H1 (cell line): ENCODE measurements at regions not wholly inside any gene's neighbourhood (a gene's known extent, or its start where the extent isn't known, plus 50 kb on each side); places are given as distances from the start of the nearest gene placed in this dataset.

ENCODE experiments used
- CTCF ChIA-PET: fragments of 300-600 bp; sonication (Branson Sonifier 250); formaldehyde crosslinking; loops from one replicate; lab custom pipeline; 2021; ENCODE audit not compliant: partially characterized antibody; lab: Charles Lee
- POLR2A ChIA-PET: fragments of 300-600 bp; sonication (Branson Sonifier 250); formaldehyde crosslinking; loops from one replicate; lab custom pipeline; 2021; ENCODE audit warnings: inconsistent platforms; ENCODE audit not compliant: partially characterized antibody; lab: Charles Lee
- DNase-seq, 2 experiments: peaks; one replicate each; pipeline versions ENCODE4 v3.0.0 to v3.0.0-alpha.2; 2010 to 2022; ENCODE audit warnings: low spot score in 2 of 2, low read depth in 1 of 2, mixed read lengths in 1 of 2
- FAIRE-seq: peaks from 2 replicates; lab custom pipeline; 2011; peaks lifted over from hg19 to GRCh38; lab: Jason Lieb, UNC
- H2AFZ ChIP-seq: 2 replicates; pipeline ENCODE4 v1.8.1; 2012; ENCODE audit warnings: low read length, inconsistent platforms
- H2AK5ac ChIP-seq: 2 replicates; pipeline ENCODE4 v1.6.1; 2013; ENCODE audit warnings: low read depth, low read length
- H2BK120ac ChIP-seq: replicated peaks from 2 replicates; pipeline ENCODE3; 2013; ENCODE audit warnings: low read depth, low read length, inconsistent platforms
- H2BK12ac ChIP-seq: 2 replicates; pipeline ENCODE4 v1.6.1; 2013; ENCODE audit warnings: low read depth, low read length
- H2BK15ac ChIP-seq: 2 replicates; pipeline ENCODE4 v1.6.1; 2013; ENCODE audit warnings: low read length
- H2BK20ac ChIP-seq: 2 replicates; pipeline ENCODE4 v1.6.1; 2013; ENCODE audit warnings: low read length
- H2BK5ac ChIP-seq: 2 replicates; pipeline ENCODE4 v1.6.1; 2013; ENCODE audit warnings: low read depth, low read length
- H3K14ac ChIP-seq: 2 replicates; pipeline ENCODE4 v1.6.1; 2013; ENCODE audit warnings: inconsistent platforms; ENCODE audit not compliant: insufficient read length
- H3K18ac ChIP-seq: 2 replicates; pipeline ENCODE4 v1.6.1; 2013; ENCODE audit warnings: low read length; ENCODE audit errors: extremely low read depth
- H3K23ac ChIP-seq: 2 replicates; pipeline ENCODE4 v1.6.1; 2013; ENCODE audit warnings: inconsistent platforms; ENCODE audit not compliant: insufficient read length
- H3K23me2 ChIP-seq: 2 replicates; pipeline ENCODE4 v1.6.1; 2013; ENCODE audit warnings: low read depth, low read length
- H3K27ac ChIP-seq: 2 replicates; pipeline ENCODE4 v1.6.1; 2011; ENCODE audit warnings: low read depth, low read length, inconsistent platforms
- H3K27me3 ChIP-seq, 4 experiments: replicated peaks in 1 of 4; 1 replicate in 1 of 4; 2 replicates in 3 of 4; pipeline versions ENCODE4 v1.6.1 to v1.8.1; 2011 to 2013; ENCODE audit warnings: low read length in 3 of 4, mild to moderate bottlenecking in 3 of 4, inconsistent platforms in 2 of 4, mixed read lengths in 2 of 4, moderate library complexity in 1 of 4; ENCODE audit not compliant: control insufficient read depth in 3 of 4, insufficient read depth in 3 of 4; ENCODE audit errors: extremely low read depth in 1 of 4
- H3K36me3 ChIP-seq, 4 experiments: 2 replicates each; pipeline versions ENCODE4 v1.6.1 to v1.8.1; 2011 to 2013; ENCODE audit warnings: mild to moderate bottlenecking in 4 of 4, low read length in 3 of 4, moderate library complexity in 2 of 4, control low read depth in 1 of 4, inconsistent platforms in 1 of 4; ENCODE audit not compliant: insufficient read depth in 4 of 4, control insufficient read depth in 2 of 4
- H3K4ac ChIP-seq: replicated peaks from 2 replicates; pipeline ENCODE3; 2013; ENCODE audit warnings: low read length, low read depth, mixed read lengths, inconsistent platforms; ENCODE audit not compliant: insufficient read length
- H3K4me1 ChIP-seq, 4 experiments: replicated peaks in 1 of 4; 1 replicate in 1 of 4; 2 replicates in 3 of 4; pipeline versions ENCODE4 v1.6.1 to v1.8.1; 2011 to 2013; ENCODE audit warnings: low read length in 3 of 4, inconsistent platforms in 2 of 4, mixed read lengths in 1 of 4; ENCODE audit not compliant: insufficient read depth in 4 of 4, control insufficient read depth in 3 of 4
- H3K4me2 ChIP-seq, 2 experiments: 2 replicates each; pipeline versions ENCODE4 v1.6.1 to v1.8.1; 2011 to 2013; ENCODE audit warnings: low read depth in 2 of 2, low read length in 2 of 2, control low read depth in 1 of 2, inconsistent platforms in 1 of 2, mild to moderate bottlenecking in 1 of 2; ENCODE audit not compliant: insufficient read depth in 1 of 2
- H3K4me3 ChIP-seq, 4 experiments: fragments of 200-600, 300-600 bp in 1 of 4; sonication (generic), shearing (Covaris generic), sonication (Bioruptor Twin) in 1 of 4; 2 replicates each; pipeline versions ENCODE4 v1.5.1 to v1.8.1; 2011 to 2016; ENCODE audit warnings: low read length in 4 of 4, low read depth in 3 of 4, control low read depth in 2 of 4, inconsistent platforms in 2 of 4, mild to moderate bottlenecking in 2 of 4, mixed read lengths in 1 of 4, moderate library complexity in 1 of 4; ENCODE audit not compliant: insufficient read depth in 2 of 4; ENCODE audit errors: extremely low read depth in 1 of 4
- H3K56ac ChIP-seq: replicated peaks from 2 replicates; pipeline ENCODE3; 2013; ENCODE audit warnings: low read depth, mild to moderate bottlenecking, mixed read lengths, low read length, inconsistent platforms; ENCODE audit not compliant: insufficient read length
- H3K79me1 ChIP-seq: 2 replicates; pipeline ENCODE4 v1.6.1; 2013; ENCODE audit warnings: low read depth, low read length, control low read depth
- H3K79me2 ChIP-seq, 2 experiments: 2 replicates each; pipeline versions ENCODE4 v1.6.1 to v1.8.1; 2012 to 2013; ENCODE audit warnings: low read length in 2 of 2, mild to moderate bottlenecking in 2 of 2, inconsistent platforms in 1 of 2; ENCODE audit not compliant: insufficient read depth in 2 of 2, control insufficient read depth in 1 of 2
- H3K9ac ChIP-seq, 4 experiments: replicated peaks in 1 of 4; 1 replicate in 1 of 4; 2 replicates in 3 of 4; pipeline versions ENCODE4 v1.6.1 to v1.8.1; 2011 to 2013; ENCODE audit warnings: low read depth in 3 of 4, low read length in 3 of 4, control low read depth in 2 of 4, mild to moderate bottlenecking in 2 of 4, moderate library complexity in 2 of 4, inconsistent platforms in 1 of 4; ENCODE audit errors: extremely low read depth in 1 of 4
- H3K9me3 ChIP-seq, 2 experiments: 2 replicates each; pipeline versions ENCODE4 v1.6.1 to v1.8.1; 2012 to 2013; ENCODE audit warnings: mild to moderate bottlenecking in 2 of 2, moderate library complexity in 2 of 2, control low read depth in 1 of 2, inconsistent platforms in 1 of 2, low read depth in 1 of 2, low read length in 1 of 2, mixed read lengths in 1 of 2; ENCODE audit not compliant: insufficient read depth in 2 of 2
- H4K20me1 ChIP-seq, 2 experiments: replicated peaks in 1 of 2; 2 replicates each; pipeline versions ENCODE3 to v1.8.1; 2011 to 2013; ENCODE audit warnings: inconsistent platforms in 2 of 2, low read length in 2 of 2, mild to moderate bottlenecking in 1 of 2; ENCODE audit not compliant: insufficient read depth in 2 of 2, control insufficient read depth in 1 of 2
- H4K5ac ChIP-seq: 2 replicates; pipeline ENCODE4 v1.6.1; 2013; ENCODE audit warnings: low read length, low read depth, mixed read lengths, inconsistent platforms; ENCODE audit not compliant: insufficient read length
- H4K8ac ChIP-seq: 2 replicates; pipeline ENCODE4 v1.8.0; 2013; ENCODE audit warnings: mild to moderate bottlenecking, moderate library complexity, low read length, inconsistent platforms; ENCODE audit not compliant: insufficient read depth; ENCODE audit errors: extremely low read depth
- H4K91ac ChIP-seq: replicated peaks from 2 replicates; pipeline ENCODE3; 2013; ENCODE audit warnings: low read length, mixed read lengths, inconsistent platforms; ENCODE audit not compliant: insufficient read length
- HDAC2 ChIP-seq, 2 experiments: fragments of 300-600 bp in 1 of 2; sonication (generic) in 1 of 2; IDR thresholded peaks; 2 replicates each; pipeline ENCODE4 v1.6.1; 2011 to 2012; ENCODE audit warnings: low read depth in 2 of 2, low read length in 2 of 2, mild to moderate bottlenecking in 2 of 2, moderate library complexity in 2 of 2, borderline replicate concordance in 1 of 2, inconsistent platforms in 1 of 2
- KDM4A ChIP-seq: IDR thresholded peaks from one replicate; pipeline ENCODE4 v1.7.1; 2012; ENCODE audit warnings: low read depth, mild to moderate bottlenecking, moderate library complexity, low read length, inconsistent platforms; ENCODE audit not compliant: severe bottlenecking
- SAP30 ChIP-seq: fragments of 300-600 bp; sonication (generic); IDR thresholded peaks from 2 replicates; pipeline ENCODE4 v1.7.1; 2012; ENCODE audit warnings: low read length, moderate library complexity, mild to moderate bottlenecking, inconsistent platforms; ENCODE audit not compliant: insufficient read depth, insufficient replicate concordance
- YY1 ChIP-seq: IDR thresholded peaks from 2 replicates; pipeline ENCODE4 v1.6.1; 2011; ENCODE audit warnings: low read depth, mild to moderate bottlenecking, low read length
- WGBS, 2 experiments: shearing (Covaris generic) in 1 of 2; methylation state at CpG; one replicate each; pipeline versions ENCODE4 v1.1.6 to v1.1.7; 2013 to 2015; ENCODE audit warnings: low lambda C conversion rate in 2 of 2, mixed read lengths in 2 of 2, inconsistent platforms in 1 of 2, low coverage in 1 of 2, missing lambda C conversion rate in 1 of 2; ENCODE audit not compliant: insufficient replicate concordance in 2 of 2, insufficient coverage in 1 of 2, insufficient read length in 1 of 2; ENCODE audit errors: extremely low coverage in 1 of 2, missing lambda C conversion rate in 1 of 2; 5-methylcytosine and 5-hydroxymethylcytosine counted together

DNA sequence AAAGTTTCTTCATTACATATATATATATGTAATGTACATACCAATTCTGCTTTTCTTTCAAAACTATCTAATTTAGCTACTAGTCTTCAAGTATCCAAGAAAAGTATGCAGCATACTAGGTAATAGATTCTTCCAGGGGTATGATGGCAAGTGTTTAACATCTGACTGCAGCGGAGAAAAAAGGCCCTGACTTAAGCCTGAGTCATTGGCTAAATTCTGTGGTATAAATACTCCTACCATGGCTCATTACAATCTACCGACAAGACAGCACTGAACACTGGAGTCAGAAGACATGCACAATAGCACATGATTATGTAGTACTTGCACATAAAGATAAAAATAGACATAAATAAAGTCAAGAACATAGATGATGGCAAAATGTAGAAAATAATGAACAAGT, 439.9 kb downstream of the BRINP1 start:
- H3K56ac ChIP-seq, result no peak overlapping the region
- no peaks in the 10 kb centered on the region for H3K23me2 ChIP-seq
- no peak overlapping the region for H3K18ac ChIP-seq
- H2BK20ac ChIP-seq, result no peak overlapping the region
- no peaks in the 10 kb centered on the region for H4K20me1 ChIP-seq
- H3K23ac ChIP-seq, result no peak overlapping the region
- H3K27ac ChIP-seq, result no peak overlapping the region
- no peak for TF ChIP-seq HDAC2 (IDR thresholded peaks at IDR 0.05; ENCODE audit: borderline replicate concordance in 1 of 2, low read depth in 2 of 2, low read length in 2 of 2)
- no peak for TF ChIP-seq YY1
- TF ChIP-seq SAP30, result no peak
- no peak for TF ChIP-seq KDM4A
- TF ChIP-seq, all 59 proteins: peak for 0
- no peak overlapping the region for H2BK120ac ChIP-seq
- no peak overlapping the region for H2AK5ac ChIP-seq
- no peak overlapping the region for H4K5ac ChIP-seq
- H2BK15ac ChIP-seq, result no peak overlapping the region
- no peak overlapping the region for H3K4ac ChIP-seq
- no peak overlapping the region for H4K91ac ChIP-seq
- WGBS, 2 experiments, result 89% methylated on average over 2 of the region's 2 CpGs; no CpG with 5 or more reads in 1 of the 2 experiments
- H3K79me2 ChIP-seq, result no peaks in the 10 kb centered on the region
- no peak overlapping the region for H3K14ac ChIP-seq
- H2AFZ ChIP-seq, result no peak overlapping the region
- FAIRE-seq (no peak), DNase-seq (no peak)
- no peak overlapping the region for H4K8ac ChIP-seq
- H3K9me3 ChIP-seq, result no peaks in the 10 kb centered on the region
- no peaks in the 10 kb centered on the region for H3K36me3 ChIP-seq
- ChIA-PET POLR2A (no interaction called here), CTCF (no interaction called here)
- H2BK5ac ChIP-seq, result no peak overlapping the region
- no peaks in the 10 kb centered on the region for H3K79me1 ChIP-seq
- H3K4me1 ChIP-seq, result no peaks in the 10 kb centered on the region
- no peak overlapping the region for H3K9ac ChIP-seq
- H2BK12ac ChIP-seq, result no peak overlapping the region
- H3K4me2 ChIP-seq, result no peak overlapping the region
- no peak overlapping the region for H3K4me3 ChIP-seq
- no peaks in the 10 kb centered on the region for H3K27me3 ChIP-seq
